IMR-90 (cell line): ENCODE measurements at regions not wholly inside any gene's neighbourhood (a gene's known extent, or its start where the extent isn't known, plus 50 kb on each side); places are given as distances from the start of the nearest gene placed in this dataset.

Experiments used
- ATAC-seq: fragments of 200-7000 bp; cut with Tn5 transposase; 2 replicates; pipeline ENCODE4 v1.9.1; 2020; ENCODE audit warnings: low read depth, mild to moderate bottlenecking, moderate library complexity
- BruUV-seq: library from RNA; stranded (reverse); fragments of 400-500 nt; replicated peaks from 2 replicates; lab custom pipeline; 2021; lab: Mats Ljungman, UMichigan
- CTCF ChIA-PET: fragments of 300-600 bp; formaldehyde crosslinking; extraction: SDS; loops from one replicate; lab custom pipeline; 2021; ENCODE audit warnings: antibody characterized with exemption; lab: Yijun Ruan, JAX
- POLR2A ChIA-PET: fragments of 300-600 bp; sonication (Branson Sonifier 250); formaldehyde crosslinking; loops from one replicate; lab custom pipeline; 2022; ENCODE audit warnings: antibody characterized with exemption; ENCODE audit not compliant: unreplicated experiment; lab: Charles Lee
- DNase-seq: peaks from one replicate; pipeline ENCODE4 v3.0.0; 2013
- H2AFZ ChIP-seq: replicated peaks from 2 replicates; pipeline ENCODE3; 2013; ENCODE audit warnings: low read length, mild to moderate bottlenecking; ENCODE audit not compliant: poor library complexity
- H2AK5ac ChIP-seq: 2 replicates; pipeline ENCODE4 v1.6.1; 2013; ENCODE audit warnings: low read depth, low read length, inconsistent platforms
- H2AK9ac ChIP-seq: replicated peaks from 2 replicates; pipeline ENCODE3; 2013; ENCODE audit warnings: mild to moderate bottlenecking, low read depth, low read length, moderate library complexity; ENCODE audit not compliant: poor library complexity
- H2BK120ac ChIP-seq: 2 replicates; pipeline ENCODE4 v1.6.1; 2013; ENCODE audit warnings: low read depth, low read length, inconsistent platforms
- H2BK15ac ChIP-seq: 3 replicates; pipeline ENCODE4 v1.6.1; 2013; ENCODE audit warnings: low read depth, low read length, inconsistent platforms
- H2BK20ac ChIP-seq: 2 replicates; pipeline ENCODE4 v1.6.1; 2013; ENCODE audit warnings: low read depth, mild to moderate bottlenecking, inconsistent platforms, low read length, moderate library complexity
- H2BK5ac ChIP-seq: 2 replicates; pipeline ENCODE4 v1.6.1; 2013; ENCODE audit warnings: mild to moderate bottlenecking, low read depth, low read length, inconsistent platforms; ENCODE audit not compliant: poor library complexity, severe bottlenecking
- H3K14ac ChIP-seq: replicated peaks from 2 replicates; pipeline ENCODE4 v1.6.1; 2013; ENCODE audit warnings: low read depth, low read length, inconsistent platforms
- H3K18ac ChIP-seq: 2 replicates; pipeline ENCODE4 v1.6.1; 2013; ENCODE audit warnings: low read depth, low read length, control low read depth
- H3K23ac ChIP-seq: 2 replicates; pipeline ENCODE4 v1.6.1; 2013; ENCODE audit warnings: low read depth, low read length, inconsistent platforms
- H3K27ac ChIP-seq: 2 replicates; pipeline ENCODE4 v1.5.1; 2013; ENCODE audit warnings: mild to moderate bottlenecking, control low read depth, low read length; ENCODE audit not compliant: insufficient read depth
- H3K27me3 ChIP-seq: 2 replicates; pipeline ENCODE4 v1.6.1; 2013; ENCODE audit warnings: low read length; ENCODE audit not compliant: control insufficient read depth, insufficient read depth
- H3K36me3 ChIP-seq: 2 replicates; pipeline ENCODE4 v1.6.1; 2013; ENCODE audit warnings: low read length, mixed read lengths; ENCODE audit not compliant: control insufficient read depth, insufficient read depth
- H3K4ac ChIP-seq: 2 replicates; pipeline ENCODE4 v1.6.1; 2013; ENCODE audit warnings: low read depth, low read length, inconsistent platforms
- H3K4me1 ChIP-seq: 2 replicates; pipeline ENCODE4 v1.6.1; 2013; ENCODE audit warnings: low read length, mixed read lengths; ENCODE audit not compliant: control insufficient read depth, insufficient read depth
- H3K4me2 ChIP-seq: 2 replicates; pipeline ENCODE4 v1.6.1; 2013; ENCODE audit warnings: low read depth, mild to moderate bottlenecking, control low read depth, low read length, moderate library complexity
- H3K4me3 ChIP-seq: 2 replicates; pipeline ENCODE4 v1.5.1; 2013; ENCODE audit warnings: low read depth, mild to moderate bottlenecking, control low read depth, low read length, moderate library complexity; ENCODE audit not compliant: insufficient read depth
- H3K56ac ChIP-seq: 2 replicates; pipeline ENCODE4 v1.6.1; 2013; ENCODE audit warnings: low read length, inconsistent platforms; ENCODE audit not compliant: insufficient read depth; ENCODE audit errors: extremely low read depth
- H3K79me1 ChIP-seq, 2 experiments: 2 replicates each; pipeline ENCODE4 v1.6.1; 2013; ENCODE audit warnings: low read length in 2 of 2, inconsistent platforms in 1 of 2, low read depth in 1 of 2
- H3K9ac ChIP-seq: 2 replicates; pipeline ENCODE4 v1.6.1; 2013; ENCODE audit warnings: low read depth, low read length, control low read depth
- H3K9me1 ChIP-seq: 2 replicates; pipeline ENCODE4 v1.6.1; 2013; ENCODE audit warnings: low read length, inconsistent platforms; ENCODE audit not compliant: insufficient read depth
- H3K9me3 ChIP-seq: 2 replicates; pipeline ENCODE4 v1.6.1; 2013; ENCODE audit warnings: low read length; ENCODE audit not compliant: control insufficient read depth, insufficient read depth
- H4K20me1 ChIP-seq: 2 replicates; pipeline ENCODE4 v1.6.1; 2013; ENCODE audit warnings: low read length, inconsistent platforms; ENCODE audit not compliant: insufficient read depth
- H4K5ac ChIP-seq: 2 replicates; pipeline ENCODE4 v1.6.1; 2013; ENCODE audit warnings: mild to moderate bottlenecking, low read depth, low read length, control low read depth
- H4K8ac ChIP-seq, 2 experiments: 2 replicates each; pipeline ENCODE4 v1.6.1; 2013; ENCODE audit warnings: low read depth in 2 of 2, low read length in 2 of 2, control low read depth in 1 of 2, inconsistent platforms in 1 of 2
- H4K91ac ChIP-seq: 2 replicates; pipeline ENCODE4 v1.6.1; 2013; ENCODE audit warnings: low read depth, low read length, inconsistent platforms; ENCODE audit not compliant: insufficient read depth
- BHLHE40 ChIP-seq: fragments of 150-350 bp; IDR thresholded peaks from 2 replicates; pipeline ENCODE4 v1.6.1; 2016; ENCODE audit warnings: mild to moderate bottlenecking, low read depth, low read length
- CEBPB ChIP-seq: IDR thresholded peaks from 2 replicates; pipeline ENCODE4 v1.6.1; 2012; ENCODE audit warnings: low read depth, low read length, improper control_type of control experiment
- CHD1 ChIP-seq: IDR thresholded peaks from 2 replicates; pipeline ENCODE4 v1.6.1; 2012; ENCODE audit warnings: low read depth, low read length, improper control_type of control experiment
- MAZ ChIP-seq: IDR thresholded peaks from 2 replicates; pipeline ENCODE4 v1.6.1; 2012; ENCODE audit warnings: low read depth, mild to moderate bottlenecking, low read length, improper control_type of control experiment, moderate library complexity, borderline replicate concordance
- MXI1 ChIP-seq: IDR thresholded peaks from 2 replicates; pipeline ENCODE4 v1.6.1; 2012; ENCODE audit warnings: low read depth, mild to moderate bottlenecking, low read length, moderate library complexity, borderline replicate concordance
- NFE2L2 ChIP-seq: fragments of 150-350 bp; IDR thresholded peaks from 2 replicates; pipeline ENCODE4 v1.6.1; 2016; ENCODE audit warnings: low read depth, mild to moderate bottlenecking, low read length
- RAD21 ChIP-seq: IDR thresholded peaks from 2 replicates; pipeline ENCODE4 v1.6.1; 2012; ENCODE audit warnings: low read length, improper control_type of control experiment
- RCOR1 ChIP-seq: IDR thresholded peaks from 2 replicates; pipeline ENCODE4 v1.6.1; 2012; ENCODE audit warnings: mild to moderate bottlenecking, low read length, improper control_type of control experiment; ENCODE audit not compliant: insufficient replicate concordance
- USF2 ChIP-seq: fragments of 150-350 bp; IDR thresholded peaks from 2 replicates; pipeline ENCODE4 v1.6.1; 2017; ENCODE audit warnings: mild to moderate bottlenecking, antibody characterized with exemption, low read length, low read depth
- WGBS, 2 experiments: methylation state at CpG; one replicate each; pipeline versions ENCODE4 v1.1.5 to v1.1.7; 2013; ENCODE audit warnings: missing lambda C conversion rate in 2 of 2; ENCODE audit not compliant: insufficient read length in 1 of 2; ENCODE audit errors: extremely low coverage in 2 of 2; 5-methylcytosine and 5-hydroxymethylcytosine counted together
- dilution Hi-C: fragments of 300-500 bp; cut with HindIII; formaldehyde crosslinking; loops from one replicate; pipeline ENCODE4 v1.14.3; 2018; ENCODE audit warnings: low sequenced_read_pairs; ENCODE audit not compliant: unreplicated experiment
- in situ Hi-C: fragments of 300-500 bp; cut with MboI; formaldehyde crosslinking; loops from 3 replicates; pipeline ENCODE4 v1.14.3; 2019; ENCODE audit warnings: low sequenced_read_pairs, inconsistent platforms, mixed read lengths
- intact Hi-C: fragments of 100-400 bp; cut with micrococcal nuclease; formaldehyde crosslinking; loops from 2 replicates; pipeline ENCODE4 v1.10.0; 2022

GRCh38 chr4:35102066-35102465, 1142.2 kb downstream of the ARAP2 start:
- Histone ChIP-seq H2BK15ac (no peak overlapping the region), H4K5ac (no peak overlapping the region), H2AK5ac (no peak overlapping the region), H3K23ac (no peak overlapping the region), H3K36me3 (no peaks in the 10 kb centered on the region), H3K4ac (no peak overlapping the region), H4K20me1 (no peaks in the 10 kb centered on the region), H4K91ac (no peak overlapping the region), H3K4me2 (no peak overlapping the region), H4K8ac (no peak overlapping the region), H2AK9ac (no peak overlapping the region), H3K9ac (no peak overlapping the region), H3K9me3 (peaks cover 11% of the 10 kb centered on the region; the same call in 1 of the 2 replicates), H3K14ac (no peak overlapping the region), H3K56ac (no peak overlapping the region), H3K9me1 (no peaks in the 10 kb centered on the region), H2AFZ (no peak overlapping the region), H3K18ac (no peak overlapping the region), H2BK120ac (no peak overlapping the region), H3K4me1 (no peaks in the 10 kb centered on the region), H3K27me3 (no peaks in the 10 kb centered on the region), H2BK5ac (no peak overlapping the region), H2BK20ac (no peak overlapping the region), H3K4me3 (no peak overlapping the region), H3K27ac (no peak overlapping the region), H3K79me1 (no peaks in the 10 kb centered on the region)
- DNase-seq = no peak
- no TSS peak for BruUV-seq
- ChIA-PET POLR2A (no interaction called here), CTCF (no interaction called here)
- intact Hi-C loops = no loop called here
- in situ Hi-C loops = no loop called here
- dilution Hi-C loops = no loop called here
- no peak for ATAC-seq
- no CpG with 5 or more reads among the region's 8 CpGs for WGBS, 2 experiments
- TF ChIP-seq NFE2L2 = no peak
- TF ChIP-seq MAZ = no peak
- no peak for TF ChIP-seq RAD21
- TF ChIP-seq CEBPB = no peak
- TF ChIP-seq BHLHE40 = no peak
- no peak for TF ChIP-seq RCOR1
- no peak for TF ChIP-seq USF2
- no peak for TF ChIP-seq CHD1
- no peak for TF ChIP-seq MXI1
